MCF 10A (cell line): ENCODE measurements at regions not wholly inside any gene's neighbourhood (a gene's known extent, or its start where the extent isn't known, plus 50 kb on each side); places are given as distances from the start of the nearest gene placed in this dataset.

Experiments used
- BruUV-seq: library from RNA; stranded (reverse); fragments of 400-500 nt; replicated peaks from 2 replicates; lab custom pipeline; 2021; lab: Mats Ljungman, UMichigan
- CTCF ChIA-PET: fragments of 300-600 bp; sonication (Branson Sonifier 250); formaldehyde crosslinking; extraction: SDS; loops from one replicate; lab custom pipeline; 2021; ENCODE audit warnings: antibody characterized with exemption, inconsistent platforms; lab: Yijun Ruan, JAX
- POLR2A ChIA-PET: fragments of 300-600, 350-650 bp; sonication (Branson Sonifier 250); formaldehyde crosslinking; extraction: SDS; loops from one replicate; lab custom pipeline; 2020; ENCODE audit warnings: antibody characterized with exemption, inconsistent platforms; lab: Yijun Ruan, JAX
- DNase-seq: peaks from one replicate; pipeline ENCODE4 v3.0.0-alpha.2; 2018; ENCODE audit not compliant: unreplicated experiment
- H3K27ac Mint-ChIP-seq: one replicate; pipeline ENCODE4 v1.8.0; 2022; ENCODE audit warnings: mild to moderate bottlenecking, low read depth, mixed read lengths; ENCODE audit not compliant: unreplicated experiment
- H3K27me3 Mint-ChIP-seq: one replicate; pipeline ENCODE4 v1.8.0; 2022; ENCODE audit warnings: mixed read lengths; ENCODE audit not compliant: insufficient read depth, unreplicated experiment
- H3K36me3 Mint-ChIP-seq: one replicate; pipeline ENCODE4 v1.8.0; 2022; ENCODE audit warnings: mild to moderate bottlenecking, moderate library complexity, mixed read lengths; ENCODE audit not compliant: insufficient read depth, unreplicated experiment
- H3K4me1 Mint-ChIP-seq: one replicate; pipeline ENCODE4 v1.8.0; 2022; ENCODE audit warnings: mixed read lengths; ENCODE audit not compliant: insufficient read depth, unreplicated experiment
- H3K4me3 Mint-ChIP-seq: one replicate; pipeline ENCODE4 v1.8.0; 2022; ENCODE audit warnings: mild to moderate bottlenecking, moderate library complexity, mixed read lengths; ENCODE audit not compliant: unreplicated experiment
- H3K9me3 Mint-ChIP-seq: one replicate; pipeline ENCODE4 v1.8.0; 2022; ENCODE audit warnings: mixed read lengths; ENCODE audit not compliant: unreplicated experiment
- intact Hi-C: fragments of 100-400 bp; cut with micrococcal nuclease; formaldehyde crosslinking; loops from 2 replicates; pipeline ENCODE4 v1.14.1; 2022
- TF ChIP-seq, protein P1 (sequence below): fragments of 200-600 bp; IDR thresholded peaks from one replicate; pipeline ENCODE4 v1.8.0; 2022; ENCODE audit warnings: antibody characterized with exemption, mild to moderate bottlenecking; ENCODE audit not compliant: unreplicated experiment

DNA sequence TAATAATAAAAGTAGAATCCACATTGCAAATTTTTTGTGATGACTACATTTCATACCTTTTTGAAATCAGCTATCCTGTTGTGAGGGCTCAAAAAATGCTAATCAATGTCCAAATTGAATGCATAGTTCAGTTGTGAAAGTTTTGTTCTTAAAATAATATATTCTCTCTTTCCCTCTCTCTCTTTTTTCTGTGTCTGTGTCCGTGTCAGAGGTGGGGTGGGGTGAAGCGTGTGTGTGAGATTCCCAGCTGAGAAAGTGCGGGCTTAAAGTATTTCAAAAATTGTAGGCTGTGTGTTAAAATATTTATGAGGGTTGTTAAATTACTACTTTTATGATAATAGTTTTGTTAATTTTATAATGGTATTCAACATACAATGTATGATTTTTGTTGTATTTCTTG is 388.0 kb upstream of the LRRTM4 start:
- TF ChIP-seq, protein P1, sequence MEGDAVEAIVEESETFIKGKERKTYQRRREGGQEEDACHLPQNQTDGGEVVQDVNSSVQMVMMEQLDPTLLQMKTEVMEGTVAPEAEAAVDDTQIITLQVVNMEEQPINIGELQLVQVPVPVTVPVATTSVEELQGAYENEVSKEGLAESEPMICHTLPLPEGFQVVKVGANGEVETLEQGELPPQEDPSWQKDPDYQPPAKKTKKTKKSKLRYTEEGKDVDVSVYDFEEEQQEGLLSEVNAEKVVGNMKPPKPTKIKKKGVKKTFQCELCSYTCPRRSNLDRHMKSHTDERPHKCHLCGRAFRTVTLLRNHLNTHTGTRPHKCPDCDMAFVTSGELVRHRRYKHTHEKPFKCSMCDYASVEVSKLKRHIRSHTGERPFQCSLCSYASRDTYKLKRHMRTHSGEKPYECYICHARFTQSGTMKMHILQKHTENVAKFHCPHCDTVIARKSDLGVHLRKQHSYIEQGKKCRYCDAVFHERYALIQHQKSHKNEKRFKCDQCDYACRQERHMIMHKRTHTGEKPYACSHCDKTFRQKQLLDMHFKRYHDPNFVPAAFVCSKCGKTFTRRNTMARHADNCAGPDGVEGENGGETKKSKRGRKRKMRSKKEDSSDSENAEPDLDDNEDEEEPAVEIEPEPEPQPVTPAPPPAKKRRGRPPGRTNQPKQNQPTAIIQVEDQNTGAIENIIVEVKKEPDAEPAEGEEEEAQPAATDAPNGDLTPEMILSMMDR: no peak
- Mint-ChIP-seq H3K4me1 (no peaks in the 10 kb centered on the region), H3K9me3 (peaks cover 8% of the 10 kb centered on the region), H3K27ac (no peak overlapping the region), H3K27me3 (no peaks in the 10 kb centered on the region), H3K4me3 (no peak overlapping the region), H3K36me3 (no peaks in the 10 kb centered on the region)
- POLR2A ChIA-PET: interaction anchor here (0.7 kb wide), 1 partner anchor 967 kb away, joined by 3 read pairs; no protein-coding TSS in a partner anchor
- BruUV-seq: no TSS peak
- no peak for DNase-seq
- CTCF ChIA-PET: interaction anchor here (0.6 kb wide), 1 partner anchor 114 kb away, joined by 3 read pairs; no protein-coding TSS in a partner anchor
- intact Hi-C loops: no loop called here

DNA sequence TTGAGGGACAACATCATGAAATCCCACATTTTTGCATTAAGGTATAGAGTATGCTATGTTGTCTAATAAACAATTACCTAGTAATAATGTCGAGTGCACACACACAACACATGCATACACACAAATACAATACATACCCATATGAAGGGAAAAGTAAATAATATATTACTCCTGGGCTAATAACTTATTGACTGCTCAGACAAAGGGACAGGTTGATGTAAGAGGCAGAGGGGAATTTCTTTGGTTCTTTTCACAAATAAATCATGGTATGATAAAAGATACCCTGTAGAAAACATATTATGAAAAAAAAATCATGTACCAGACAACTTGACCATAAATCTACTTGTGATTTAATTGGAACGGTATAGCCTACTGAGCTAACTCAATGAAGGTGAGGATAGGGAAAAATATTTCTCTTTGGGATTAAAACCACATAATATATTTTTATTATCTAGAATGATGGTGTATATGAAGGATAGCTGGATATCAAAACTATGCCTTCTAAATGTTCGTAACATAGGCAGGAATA is 398.7 kb upstream of the LRRTM4 start:
- Mint-ChIP-seq H3K9me3 (peaks cover 6% of the 10 kb centered on the region), H3K36me3 (no peaks in the 10 kb centered on the region), H3K27ac (no peak overlapping the region), H3K4me1 (no peaks in the 10 kb centered on the region), H3K4me3 (no peak overlapping the region), H3K27me3 (no peaks in the 10 kb centered on the region)
- BruUV-seq: no TSS peak
- POLR2A ChIA-PET: no interaction called here
- intact Hi-C loops: no loop called here
- TF ChIP-seq, protein P1: no peak
- DNase-seq: no peak
- CTCF ChIA-PET: no interaction called here

DNA sequence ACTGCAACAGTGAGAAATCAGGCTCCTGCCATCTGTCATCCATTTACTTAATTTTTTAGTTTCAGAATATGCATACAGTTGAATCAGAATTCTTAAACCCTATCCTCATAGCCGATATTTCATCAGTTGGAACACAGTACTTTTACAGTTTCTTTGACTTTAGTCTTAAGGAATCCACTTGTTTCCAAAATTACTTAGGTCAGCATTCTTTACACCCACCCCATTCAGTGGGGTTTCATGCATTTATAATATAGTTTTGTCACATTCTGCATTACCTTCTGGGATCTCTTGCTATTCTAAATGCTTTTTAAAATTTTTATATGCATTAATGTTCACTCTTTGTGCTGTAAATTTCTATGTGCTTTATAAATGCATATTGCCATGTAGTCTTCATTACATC is 400.4 kb upstream of the LRRTM4 start:
- BruUV-seq: no TSS peak
- H3K4me1 Mint-ChIP-seq: no peaks in the 10 kb centered on the region
- intact Hi-C loops: no loop called here
- no peaks in the 10 kb centered on the region for H3K36me3 Mint-ChIP-seq
- DNase-seq: no peak
- no peaks in the 10 kb centered on the region for H3K27me3 Mint-ChIP-seq
- H3K9me3 Mint-ChIP-seq: peaks cover 8% of the 10 kb centered on the region
- ChIA-PET POLR2A (no interaction called here), CTCF (no interaction called here)
- TF ChIP-seq, protein P1: no peak
- no peak overlapping the region for H3K27ac Mint-ChIP-seq
- no peak overlapping the region for H3K4me3 Mint-ChIP-seq

DNA sequence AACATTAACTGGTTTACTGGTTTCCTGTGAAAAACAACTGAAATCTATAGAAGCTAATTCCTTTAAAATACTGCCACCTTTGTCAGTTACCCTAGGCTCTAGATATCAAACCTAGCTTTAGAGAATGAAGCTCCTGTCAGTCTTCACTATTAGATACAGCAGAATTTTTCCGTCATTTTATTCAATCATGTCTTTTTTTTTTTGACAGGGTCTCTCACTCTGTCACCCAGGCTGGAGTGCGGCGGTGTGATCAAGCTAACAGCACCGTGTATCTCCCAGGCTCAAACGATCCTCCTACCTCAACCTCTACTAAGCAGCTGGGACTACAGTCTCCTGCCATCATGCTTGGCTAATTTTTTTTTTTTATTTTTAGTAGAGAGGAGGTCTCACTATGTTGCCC is 415.2 kb upstream of the LRRTM4 start:
- TF ChIP-seq, protein P1: no peak
- Mint-ChIP-seq H3K9me3 (peaks cover 6% of the 10 kb centered on the region), H3K36me3 (no peaks in the 10 kb centered on the region), H3K27ac (no peak overlapping the region), H3K4me3 (no peak overlapping the region), H3K27me3 (no peaks in the 10 kb centered on the region), H3K4me1 (no peaks in the 10 kb centered on the region)
- ChIA-PET POLR2A (no interaction called here), CTCF (interaction anchor here (0.6 kb wide), 2 partner anchors 535 to 1264 kb away, joined by 4 to 5 read pairs; no protein-coding TSS in a partner anchor)
- intact Hi-C loops: no loop called here
- DNase-seq: no peak
- BruUV-seq: no TSS peak
